Endothelial cell of umbilical vein (primary cell): ENCODE measurements at regions not wholly inside any gene's neighbourhood (a gene's known extent, or its start where the extent isn't known, plus 50 kb on each side); places are given as distances from the start of the nearest gene placed in this dataset.

ENCODE experiments used
- BruUV-seq: library from RNA; stranded (reverse); fragments of 400-500 nt; replicated peaks from 2 replicates; lab custom pipeline; 2021; lab: Mats Ljungman, UMichigan
- CTCF ChIA-PET: fragments of 300-600, 350-600 bp; sonication (Branson Sonifier 250); formaldehyde crosslinking; loops from one replicate; lab custom pipeline; 2021; ENCODE audit warnings: antibody characterized with exemption, inconsistent platforms; lab: Charles Lee
- POLR2A ChIA-PET: fragments of 300-600, 350-600 bp; sonication (Branson Sonifier 250); formaldehyde crosslinking; loops from one replicate; lab custom pipeline; 2021; ENCODE audit warnings: antibody characterized with exemption, inconsistent platforms; lab: Charles Lee
- DNase-seq: peaks from one replicate; pipeline ENCODE4 v3.0.0-alpha.2; 2011; ENCODE audit warnings: low read depth, low spot score
- FAIRE-seq: peaks from 2 replicates; lab custom pipeline; 2011; peaks lifted over from hg19 to GRCh38; lab: Jason Lieb, UNC
- H2AFZ ChIP-seq: 2 replicates; pipeline ENCODE4 v1.6.0; 2012; ENCODE audit warnings: low read depth, low read length, control low read depth, inconsistent platforms
- H3K27ac ChIP-seq: 2 replicates; pipeline ENCODE4 v1.5.1; 2011; ENCODE audit warnings: low read depth, mild to moderate bottlenecking, control low read depth, low read length, moderate library complexity; ENCODE audit not compliant: insufficient read depth
- H3K27me3 ChIP-seq, 2 experiments: 2 replicates each; pipeline versions ENCODE4 v1.6.0 to v1.6.1; 2011; ENCODE audit warnings: low read length in 2 of 2, mixed read lengths in 1 of 2; ENCODE audit not compliant: control insufficient read depth in 2 of 2, insufficient read depth in 2 of 2
- H3K36me3 ChIP-seq, 2 experiments: 2 replicates in 1 of 2; 3 replicates in 1 of 2; pipeline ENCODE4 v1.5.1; 2011; ENCODE audit warnings: low read length in 2 of 2, mild to moderate bottlenecking in 1 of 2, moderate library complexity in 1 of 2; ENCODE audit not compliant: control insufficient read depth in 2 of 2, insufficient read depth in 2 of 2; ENCODE audit errors: extremely low read depth in 1 of 2
- H3K4me1 ChIP-seq: 3 replicates; pipeline ENCODE4 v1.5.1; 2011; ENCODE audit warnings: mild to moderate bottlenecking, low read length; ENCODE audit not compliant: control insufficient read depth, insufficient read depth; ENCODE audit errors: extremely low read depth
- H3K4me2 ChIP-seq: 2 replicates; pipeline ENCODE4 v1.6.1; 2011; ENCODE audit warnings: low read length, control low read depth, mixed read lengths; ENCODE audit not compliant: insufficient read depth
- H3K4me3 ChIP-seq, 3 experiments: fragments of 200-600 bp in 1 of 3; sonication (generic), shearing (Covaris generic) in 1 of 3; replicated peaks in 1 of 3; 2 replicates each; pipeline ENCODE4 v1.5.1; 2011 to 2016; ENCODE audit warnings: control low read depth in 3 of 3, low read length in 3 of 3, mild to moderate bottlenecking in 2 of 3, inconsistent platforms in 1 of 3, low read depth in 1 of 3, moderate library complexity in 1 of 3; ENCODE audit not compliant: insufficient read depth in 1 of 3
- H3K79me2 ChIP-seq: 2 replicates; pipeline ENCODE4 v1.6.0; 2012; ENCODE audit warnings: low read length, inconsistent platforms; ENCODE audit not compliant: control insufficient read depth, insufficient read depth
- H3K9ac ChIP-seq: replicated peaks from 2 replicates; pipeline ENCODE3; 2011; ENCODE audit warnings: low read length, control low read depth; ENCODE audit not compliant: insufficient read depth; ENCODE audit errors: extremely low read depth
- H3K9me1 ChIP-seq: replicated peaks from 3 replicates; pipeline ENCODE4 v1.6.0; 2011; ENCODE audit warnings: mild to moderate bottlenecking, low read length; ENCODE audit not compliant: control insufficient read depth, insufficient read depth; ENCODE audit errors: extremely low read depth
- H3K9me3 ChIP-seq: replicated peaks from 2 replicates; pipeline ENCODE4 v1.5.1; 2012; ENCODE audit warnings: low read length, inconsistent platforms; ENCODE audit not compliant: control insufficient read depth, insufficient read depth
- H4K20me1 ChIP-seq: replicated peaks from 2 replicates; pipeline ENCODE3; 2011; ENCODE audit warnings: mild to moderate bottlenecking, low read length; ENCODE audit not compliant: control insufficient read depth, insufficient read depth; ENCODE audit errors: extremely low read depth
- CTCF ChIP-seq, 2 donors: IDR thresholded peaks; 1 replicate in 1 of 2; 2 replicates in 1 of 2; pipeline ENCODE4 v1.5.1; 2011; ENCODE audit warnings: low read length in 2 of 2, mild to moderate bottlenecking in 2 of 2, moderate library complexity in 2 of 2, control low read depth in 1 of 2, inconsistent platforms in 1 of 2, low read depth in 1 of 2; ENCODE audit not compliant: insufficient read depth in 1 of 2; ENCODE audit errors: extremely low read depth in 1 of 2
- EZH2 ChIP-seq: IDR thresholded peaks from 2 replicates; pipeline ENCODE4 v1.6.1; 2012; ENCODE audit warnings: borderline replicate concordance, low read depth, mild to moderate bottlenecking, moderate library complexity, low read length, inconsistent platforms; ENCODE audit not compliant: severe bottlenecking
- FOS ChIP-seq: IDR thresholded peaks from 2 replicates; pipeline ENCODE4 v1.6.1; 2011; ENCODE audit warnings: mild to moderate bottlenecking, low read length, moderate library complexity, borderline replicate concordance; ENCODE audit not compliant: insufficient read depth
- GATA2 ChIP-seq: IDR thresholded peaks from 2 replicates; pipeline ENCODE4 v1.7.0; 2011; ENCODE audit warnings: low read depth, mild to moderate bottlenecking, moderate library complexity, mixed read lengths, low read length; ENCODE audit not compliant: insufficient read length, insufficient read depth
- JUN ChIP-seq: IDR thresholded peaks from 2 replicates; pipeline ENCODE4 v1.6.1; 2011; ENCODE audit warnings: borderline replicate concordance, low read depth; ENCODE audit not compliant: insufficient read length, insufficient read depth
- MAX ChIP-seq: IDR thresholded peaks from 2 replicates; pipeline ENCODE4 v1.6.1; 2011; ENCODE audit not compliant: insufficient read depth, insufficient read length
- MYC ChIP-seq: IDR thresholded peaks from one replicate; pipeline ENCODE4 v1.6.1; 2011; ENCODE audit warnings: mild to moderate bottlenecking, low read depth, low read length
- POLR2A ChIP-seq: IDR thresholded peaks from 2 replicates; pipeline ENCODE4 v1.6.1; 2012; ENCODE audit warnings: low read depth, mild to moderate bottlenecking, control low read depth, low read length
- POLR2AphosphoS5 ChIP-seq: IDR thresholded peaks from 2 replicates; pipeline ENCODE4 v1.6.1; 2012; ENCODE audit warnings: low read depth, mild to moderate bottlenecking, control low read depth, low read length, moderate library complexity; ENCODE audit not compliant: insufficient read depth
- dilution Hi-C: fragments of 300-500 bp; cut with MboI; formaldehyde crosslinking; loops from one replicate; pipeline ENCODE4 v1.15.0; 2019; ENCODE audit warnings: low sequenced_read_pairs; ENCODE audit not compliant: extremely low pct_ligation_motif_present
- intact Hi-C: fragments of 100-400 bp; cut with micrococcal nuclease; formaldehyde crosslinking; loops from one replicate; pipeline ENCODE4 v1.10.0; 2022

GRCh38 chr22:46073683-46074504 is 76.4 kb upstream of the PPARA start:
- peak; percentile 53 for DNase-seq
- TF ChIP-seq POLR2AphosphoS5 (no peak), EZH2 (no peak), CTCF (IDR thresholded peaks at IDR 0.05; ENCODE audit: extremely low read depth in 1 of 2, insufficient read depth in 1 of 2, low read depth in 1 of 2, low read length in 2 of 2) (no peak), POLR2A (no peak), MYC (no peak), GATA2 (no peak), MAX (no peak), JUN (no peak), FOS (no peak)
- peak overlapping the region; percentile 91 for H3K4me2 ChIP-seq
- BruUV-seq = no TSS peak
- peak overlapping the region; percentile 68 for H3K27ac ChIP-seq
- dilution Hi-C loops = no loop called here
- no peaks in the 10 kb centered on the region for H3K9me3 ChIP-seq
- peaks cover 0 to 8% of the 10 kb centered on the region in 2 experiments for H3K36me3 ChIP-seq
- ChIA-PET POLR2A (interaction anchor here (1.4 kb wide), 1 partner anchor 15 kb away, joined by 7 read pairs; no protein-coding TSS in a partner anchor), CTCF (interaction anchor here (1.3 to 6.9 kb wide), 6 partner anchors 15 to 77 kb away, joined by 6 to 65 read pairs (median 11); no protein-coding TSS in a partner anchor)
- H3K4me3 ChIP-seq = peak overlapping the region; percentile 64 to 88 (median 81)
- H3K4me1 ChIP-seq = peaks cover 47% of the 10 kb centered on the region
- peak; percentile 21 for FAIRE-seq
- H4K20me1 ChIP-seq = peaks cover 4% of the 10 kb centered on the region
- no peaks in the 10 kb centered on the region for H3K9me1 ChIP-seq
- peak overlapping the region; percentile 92 for H3K9ac ChIP-seq
- H2AFZ ChIP-seq = no peak overlapping the region
- intact Hi-C loops = loop anchor here (1.0 kb wide), 2 partner anchors 14 to 68 kb away; no protein-coding TSS in a partner anchor
- peaks cover 81% of the 10 kb centered on the region for H3K79me2 ChIP-seq
- no peaks in the 10 kb centered on the region for H3K27me3 ChIP-seq
